ENCODE measurements at regions not wholly inside any gene's neighbourhood (a gene's known extent, or its start where the extent isn't known, plus 50 kb on each side); places are given as distances from the start of the nearest gene placed in this dataset.

GRCh38 chr1:14128096-14128495, 428.1 kb downstream of the PRDM2 start:
- ChIA-PET POLR2A (ENCODE audit: unreplicated experiment) (no interaction called here), CTCF (no interaction called here)
- no peaks in the 10 kb centered on the region for H3K79me2 ChIP-seq (ENCODE audit: low read depth)
- no peak overlapping the region for H3K4me2 ChIP-seq
- DNase-seq: no peak
- peaks cover 10% of the 10 kb centered on the region for H3K27me3 ChIP-seq (ENCODE audit: insufficient read depth, low read depth)
- BruUV-seq (replicated peaks): no TSS peak
- no peak overlapping the region for H3K27ac ChIP-seq
- no peaks in the 10 kb centered on the region for H3K36me3 ChIP-seq (ENCODE audit: low read depth)
- no peaks in the 10 kb centered on the region for H3K9me3 ChIP-seq (ENCODE audit: insufficient read depth, low read depth)
- H3K4me1 ChIP-seq (replicated peaks; ENCODE audit: insufficient read depth): no peaks in the 10 kb centered on the region
- TF ChIP-seq CTCF (conservative IDR thresholded peaks at IDR 0.05): no peak
- no peak for TF ChIP-seq EZH2 (IDR thresholded peaks at IDR 0.05; ENCODE audit: low read depth)
- intact Hi-C loops (cut with micrococcal nuclease; ENCODE audit: unreplicated experiment): no loop called here
- H2AFZ ChIP-seq: no peak overlapping the region
- no peaks in the 10 kb centered on the region for H4K20me1 ChIP-seq (ENCODE audit: insufficient read depth)
- no peaks in the 10 kb centered on the region for H3F3A ChIP-seq (ENCODE audit: insufficient read depth, low read depth)
- no peaks in the 10 kb centered on the region for H3K9me2 ChIP-seq (ENCODE audit: insufficient read depth)
- H3K4me3 ChIP-seq: no peak overlapping the region

GRCh38 chr1:14129009-14129408, 429.0 kb downstream of the PRDM2 start:
- POLR2A ChIA-PET (ENCODE audit: unreplicated experiment): no interaction called here
- H3K79me2 ChIP-seq (ENCODE audit: low read depth): no peaks in the 10 kb centered on the region
- H3K27ac ChIP-seq: no peak overlapping the region
- BruUV-seq (replicated peaks): no TSS peak
- CTCF ChIA-PET: no interaction called here
- no peaks in the 10 kb centered on the region for H3K9me2 ChIP-seq (ENCODE audit: insufficient read depth)
- no peaks in the 10 kb centered on the region for H4K20me1 ChIP-seq (ENCODE audit: insufficient read depth)
- no peak for TF ChIP-seq CTCF (conservative IDR thresholded peaks at IDR 0.05)
- no peak for TF ChIP-seq EZH2 (IDR thresholded peaks at IDR 0.05; ENCODE audit: low read depth)
- no peak overlapping the region for H3K4me2 ChIP-seq
- no peaks in the 10 kb centered on the region for H3K36me3 ChIP-seq (ENCODE audit: low read depth)
- H2AFZ ChIP-seq: no peak overlapping the region
- H3K4me3 ChIP-seq: no peak overlapping the region
- H3F3A ChIP-seq (ENCODE audit: insufficient read depth, low read depth): no peaks in the 10 kb centered on the region
- H3K9me3 ChIP-seq (ENCODE audit: insufficient read depth, low read depth): no peaks in the 10 kb centered on the region
- peaks cover 10% of the 10 kb centered on the region for H3K27me3 ChIP-seq (ENCODE audit: insufficient read depth, low read depth)
- intact Hi-C loops (cut with micrococcal nuclease; ENCODE audit: unreplicated experiment): no loop called here
- no peaks in the 10 kb centered on the region for H3K4me1 ChIP-seq (replicated peaks; ENCODE audit: insufficient read depth)
- DNase-seq: no peak

GRCh38 chr1:14135070-14135469, 435.1 kb downstream of the PRDM2 start:
- DNase-seq: no peak
- intact Hi-C loops (cut with micrococcal nuclease; ENCODE audit: unreplicated experiment): no loop called here

More at GRCh38 chr1:14135070-14135469, 435.1 kb downstream of the PRDM2 start:
- Histone ChIP-seq H3K4me1 (replicated peaks; ENCODE audit: insufficient read depth) (no peaks in the 10 kb centered on the region), H3K27ac (no peak overlapping the region), H2AFZ (no peak overlapping the region), H4K20me1 (ENCODE audit: insufficient read depth) (no peaks in the 10 kb centered on the region), H3K9me2 (ENCODE audit: insufficient read depth) (no peaks in the 10 kb centered on the region), H3F3A (ENCODE audit: insufficient read depth, low read depth) (no peaks in the 10 kb centered on the region), H3K4me3 (no peak overlapping the region), H3K79me2 (ENCODE audit: low read depth) (no peaks in the 10 kb centered on the region), H3K36me3 (ENCODE audit: low read depth) (no peaks in the 10 kb centered on the region), H3K4me2 (no peak overlapping the region), H3K9me3 (ENCODE audit: insufficient read depth, low read depth) (no peaks in the 10 kb centered on the region), H3K27me3 (ENCODE audit: insufficient read depth, low read depth) (peaks cover 3% of the 10 kb centered on the region; the same call in 1 of the 2 replicates)
- TF ChIP-seq CTCF (conservative IDR thresholded peaks at IDR 0.05) (no peak), EZH2 (IDR thresholded peaks at IDR 0.05; ENCODE audit: low read depth) (no peak)
- CTCF ChIA-PET: no interaction called here
- BruUV-seq (replicated peaks): no TSS peak
- POLR2A ChIA-PET (ENCODE audit: unreplicated experiment): no interaction called here

Data from PC-9 (cell line).